AG04450 (cell line): ENCODE measurements at regions not wholly inside any gene's neighbourhood (a gene's known extent, or its start where the extent isn't known, plus 50 kb on each side); places are given as distances from the start of the nearest gene placed in this dataset.

Source experiments
- CTCF ChIA-PET: fragments of 300-600, 350-600 bp; formaldehyde crosslinking; extraction: SDS; loops from one replicate; lab custom pipeline; 2022; ENCODE audit warnings: antibody characterized with exemption, inconsistent platforms; lab: Charles Lee
- POLR2A ChIA-PET: fragments of 350-600 bp; formaldehyde crosslinking; extraction: SDS; loops from one replicate; lab custom pipeline; 2021; ENCODE audit warnings: antibody characterized with exemption, inconsistent platforms; lab: Yijun Ruan, JAX
- DNase-seq: peaks from one replicate; pipeline ENCODE4 v3.0.0-alpha.2; 2011; ENCODE audit warnings: low read depth, low spot score
- H3K27ac ChIP-seq: one replicate; pipeline ENCODE4 v1.5.1; 2012; ENCODE audit warnings: low read depth, low read length, control low read depth
- H3K27me3 ChIP-seq: one replicate; pipeline ENCODE4 v1.6.0; 2012; ENCODE audit warnings: low read length; ENCODE audit not compliant: control insufficient read depth, insufficient read depth
- H3K4me3 ChIP-seq: 2 replicates; pipeline ENCODE4 v1.5.1; 2011; ENCODE audit warnings: mild to moderate bottlenecking, low read depth, low read length, control low read depth
- H3K9me3 ChIP-seq: 2 replicates; pipeline ENCODE4 v1.5.1; 2012; ENCODE audit warnings: low read length; ENCODE audit not compliant: control insufficient read depth, insufficient read depth
- TF ChIP-seq, protein P1 (sequence below): IDR thresholded peaks from 2 replicates; pipeline ENCODE4 v1.5.1; 2011; ENCODE audit warnings: low read depth, low read length, control low read depth, inconsistent platforms

DNA sequence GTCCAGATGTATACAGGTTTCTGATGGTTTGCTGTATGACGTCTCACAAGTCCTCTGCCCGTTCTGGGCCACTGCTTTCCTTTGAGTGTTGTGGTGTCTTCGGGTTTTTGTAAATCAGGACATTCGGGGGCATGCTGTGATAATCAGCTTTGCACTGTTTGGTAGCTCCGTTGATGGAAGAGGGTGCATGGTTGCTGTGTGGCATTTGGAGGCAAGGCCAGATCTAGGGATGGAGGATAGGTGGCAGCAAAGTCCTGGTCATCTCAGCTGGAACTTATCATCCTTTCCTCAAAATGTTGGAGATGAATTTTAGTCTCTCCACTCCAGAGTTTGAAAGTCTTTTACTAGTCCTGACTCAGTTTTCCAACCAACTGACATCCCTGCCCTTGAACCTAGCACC is 91.0 kb downstream of the SCP2D1 start:
- POLR2A ChIA-PET, result no interaction called here
- CTCF ChIA-PET, result no interaction called here
- TF ChIP-seq, protein P1, sequence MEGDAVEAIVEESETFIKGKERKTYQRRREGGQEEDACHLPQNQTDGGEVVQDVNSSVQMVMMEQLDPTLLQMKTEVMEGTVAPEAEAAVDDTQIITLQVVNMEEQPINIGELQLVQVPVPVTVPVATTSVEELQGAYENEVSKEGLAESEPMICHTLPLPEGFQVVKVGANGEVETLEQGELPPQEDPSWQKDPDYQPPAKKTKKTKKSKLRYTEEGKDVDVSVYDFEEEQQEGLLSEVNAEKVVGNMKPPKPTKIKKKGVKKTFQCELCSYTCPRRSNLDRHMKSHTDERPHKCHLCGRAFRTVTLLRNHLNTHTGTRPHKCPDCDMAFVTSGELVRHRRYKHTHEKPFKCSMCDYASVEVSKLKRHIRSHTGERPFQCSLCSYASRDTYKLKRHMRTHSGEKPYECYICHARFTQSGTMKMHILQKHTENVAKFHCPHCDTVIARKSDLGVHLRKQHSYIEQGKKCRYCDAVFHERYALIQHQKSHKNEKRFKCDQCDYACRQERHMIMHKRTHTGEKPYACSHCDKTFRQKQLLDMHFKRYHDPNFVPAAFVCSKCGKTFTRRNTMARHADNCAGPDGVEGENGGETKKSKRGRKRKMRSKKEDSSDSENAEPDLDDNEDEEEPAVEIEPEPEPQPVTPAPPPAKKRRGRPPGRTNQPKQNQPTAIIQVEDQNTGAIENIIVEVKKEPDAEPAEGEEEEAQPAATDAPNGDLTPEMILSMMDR, result no peak
- no peaks in the 10 kb centered on the region for H3K27me3 ChIP-seq
- H3K27ac ChIP-seq, result no peak overlapping the region
- no peak overlapping the region for H3K4me3 ChIP-seq
- peaks cover 9% of the 10 kb centered on the region; the same call in 1 of the 2 replicates for H3K9me3 ChIP-seq
- DNase-seq, result no peak

DNA sequence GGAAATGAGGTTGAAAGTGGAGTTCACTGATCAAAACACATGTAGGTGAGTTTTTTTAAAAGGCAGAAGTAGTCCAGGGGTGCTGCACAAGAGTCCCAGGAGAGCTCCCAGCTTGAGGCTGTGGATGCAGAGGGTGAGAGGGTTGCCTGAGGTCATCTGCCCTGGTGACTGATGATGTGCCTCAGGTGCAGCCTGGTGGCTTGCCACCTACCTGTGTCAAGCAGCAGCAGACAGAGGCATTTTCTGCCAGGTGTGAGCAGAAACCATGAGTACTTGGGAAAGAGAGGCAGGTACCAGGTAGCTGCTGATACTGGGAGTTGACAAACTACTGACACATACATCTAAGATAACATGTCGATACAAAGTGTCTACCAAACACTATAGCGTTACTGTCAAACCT is 92.5 kb downstream of the SCP2D1 start:
- POLR2A ChIA-PET, result no interaction called here
- Histone ChIP-seq H3K27me3 (no peaks in the 10 kb centered on the region), H3K9me3 (peaks cover 5% of the 10 kb centered on the region; the same call in 1 of the 2 replicates), H3K27ac (no peak overlapping the region), H3K4me3 (no peak overlapping the region)
- TF ChIP-seq, protein P1, result no peak
- no peak for DNase-seq
- CTCF ChIA-PET, result no interaction called here

DNA sequence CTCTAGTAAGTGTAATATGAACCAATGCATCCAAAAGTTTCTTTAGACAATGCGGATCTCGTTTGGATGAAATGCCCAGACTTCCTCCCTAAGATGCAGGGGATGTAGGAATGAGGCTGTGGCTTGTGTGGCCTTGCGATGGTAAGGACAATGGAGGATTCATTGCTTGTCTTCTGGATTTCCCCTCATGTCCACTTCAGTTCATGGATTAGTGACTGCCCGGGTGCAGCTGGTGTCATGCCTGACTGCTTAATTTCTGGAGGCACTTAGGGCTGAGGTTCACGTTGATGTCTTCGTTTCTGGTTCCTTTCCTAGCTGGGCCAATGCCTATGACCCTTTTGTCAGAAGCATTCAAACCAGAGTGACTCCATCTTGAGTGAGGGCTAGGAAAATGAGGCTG is 93.8 kb downstream of the SCP2D1 start:
- Histone ChIP-seq H3K9me3 (peaks cover 3% of the 10 kb centered on the region; the same call in 1 of the 2 replicates), H3K27me3 (no peaks in the 10 kb centered on the region), H3K4me3 (no peak overlapping the region), H3K27ac (no peak overlapping the region)
- ChIA-PET POLR2A (no interaction called here), CTCF (no interaction called here)
- no peak for DNase-seq
- TF ChIP-seq, protein P1, result no peak

DNA sequence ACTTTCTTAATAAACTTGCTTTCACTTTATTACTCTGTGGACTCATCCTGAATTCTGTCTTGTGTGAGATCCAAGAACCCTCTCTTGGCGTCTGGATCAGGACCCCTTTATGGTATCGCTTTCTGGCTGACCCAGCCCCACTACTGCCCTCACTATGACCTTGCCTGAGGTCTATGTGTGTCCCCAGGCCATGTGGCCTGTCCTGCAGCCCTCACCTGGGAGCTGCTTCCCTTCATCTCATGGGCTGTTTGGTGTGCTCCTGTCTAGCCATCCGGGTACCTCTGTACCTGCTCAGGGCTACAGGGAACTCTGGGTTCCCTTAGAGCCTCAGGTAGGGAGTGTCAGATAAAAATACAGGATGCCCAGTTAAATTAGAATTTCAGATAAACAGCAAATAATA is 94.5 kb downstream of the SCP2D1 start:
- CTCF ChIA-PET, result no interaction called here

DNA sequence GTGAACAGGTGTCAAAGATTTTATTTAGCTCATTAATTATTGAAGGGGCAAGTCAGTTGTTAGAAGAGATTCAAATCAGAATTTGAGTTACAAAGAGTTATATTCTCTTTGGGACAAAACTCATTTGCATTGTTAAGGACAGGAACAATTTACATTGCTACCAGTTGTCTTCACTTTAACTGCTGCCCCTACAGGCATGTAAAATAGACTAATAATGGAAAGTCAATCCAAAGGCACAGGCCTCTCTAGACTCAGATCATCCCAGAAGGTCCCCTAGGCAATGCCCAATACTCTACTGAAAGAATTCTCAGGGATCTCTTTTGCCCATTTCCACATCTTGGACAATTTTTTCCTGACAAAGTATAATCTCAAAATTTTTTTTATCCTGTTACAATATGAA is 95.7 kb downstream of the SCP2D1 start:
- peaks cover 3% of the 10 kb centered on the region; the same call in 1 of the 2 replicates for H3K9me3 ChIP-seq
- no peak overlapping the region for H3K27ac ChIP-seq
- CTCF ChIA-PET, result no interaction called here
- H3K4me3 ChIP-seq, result no peak overlapping the region
- POLR2A ChIA-PET, result no interaction called here
- no peaks in the 10 kb centered on the region for H3K27me3 ChIP-seq
- no peak for DNase-seq
- TF ChIP-seq, protein P1, result no peak

More for the DNA sequence above, 94.5 kb downstream of the SCP2D1 start:
- POLR2A ChIA-PET, result no interaction called here
- Histone ChIP-seq H3K9me3 (peaks cover 3% of the 10 kb centered on the region; the same call in 1 of the 2 replicates), H3K4me3 (no peak overlapping the region), H3K27ac (no peak overlapping the region), H3K27me3 (no peaks in the 10 kb centered on the region)
- TF ChIP-seq, protein P1, result no peak
- no peak for DNase-seq
